Upper lobe of left lung (tissue), 4 donors: ENCODE measurements at regions not wholly inside any gene's neighbourhood (a gene's known extent, or its start where the extent isn't known, plus 50 kb on each side); places are given as distances from the start of the nearest gene placed in this dataset.

ENCODE experiments used
- CTCF ChIP-seq, 6 experiments: fragments of 450-650 bp in 4 of 6; fragments of 200-600 bp in 2 of 6; sonication (generic) in 2 of 6; IDR thresholded peaks; one replicate each; pipeline ENCODE4 v1.5.1; 2016 to 2019; ENCODE audit warnings: antibody characterized with exemption in 6 of 6
- POLR2AphosphoS5 ChIP-seq, 2 donors: sonication (generic); formaldehyde crosslinking; IDR thresholded peaks; one replicate each; pipeline ENCODE4 v1.5.1; 2017; ENCODE audit warnings: antibody characterized with exemption in 2 of 2

DNA sequence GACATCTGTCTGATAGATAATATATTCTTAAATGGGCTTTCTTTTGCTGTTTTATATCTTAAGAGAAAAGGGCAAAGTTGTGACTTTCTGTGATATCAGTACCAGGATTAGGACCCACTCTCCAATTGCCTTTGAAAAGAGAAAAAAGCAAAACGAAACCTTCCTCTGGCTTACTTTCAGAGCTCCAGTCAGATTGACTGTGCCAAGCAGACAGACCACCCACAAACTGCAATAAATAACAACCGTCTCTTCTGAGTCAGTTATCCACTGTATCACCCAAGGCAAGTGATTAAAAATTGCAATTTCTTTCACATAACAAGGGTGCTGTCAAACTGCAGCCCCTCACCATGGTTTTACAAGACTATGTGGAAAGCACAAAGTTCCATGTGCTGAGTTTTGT lies 230.5 kb upstream of the SETBP1 start:
- TF ChIP-seq CTCF (IDR thresholded peaks at IDR 0.05) (no peak), POLR2AphosphoS5 (IDR thresholded peaks at IDR 0.05) (no peak)
